ENCODE measurements at regions not wholly inside any gene's neighbourhood (a gene's known extent, or its start where the extent isn't known, plus 50 kb on each side); places are given as distances from the start of the nearest gene placed in this dataset.

- TF ChIP-seq POLR2A (IDR thresholded peaks at IDR 0.05; ENCODE audit: low read depth, low read length): no peak
- no peak for TF ChIP-seq TAF1 (IDR thresholded peaks at IDR 0.05; ENCODE audit: borderline replicate concordance, low read depth, low read length)
- no peak for TF ChIP-seq POLR2AphosphoS5 (IDR thresholded peaks at IDR 0.05; ENCODE audit: low read depth, low read length)
- FAIRE-seq (no peak), DNase-seq (ENCODE audit: insufficient read length) (no peak)
Measured at GRCh38 chr4:15233626-15234025, 194.2 kb upstream of the C1QTNF7 start.

GRCh38 chr4:15234116-15234855 lies 193.5 kb upstream of the C1QTNF7 start:
- TF ChIP-seq POLR2A (IDR thresholded peaks at IDR 0.05; ENCODE audit: low read depth, low read length): no peak
- TF ChIP-seq TAF1 (IDR thresholded peaks at IDR 0.05; ENCODE audit: borderline replicate concordance, low read depth, low read length): no peak
- no peak for TF ChIP-seq POLR2AphosphoS5 (IDR thresholded peaks at IDR 0.05; ENCODE audit: low read depth, low read length)
- no peak for FAIRE-seq
- no peak for DNase-seq (ENCODE audit: insufficient read length)

GRCh38 chr4:15234856-15235126 lies 193.0 kb upstream of the C1QTNF7 start:
- FAIRE-seq: no peak
- DNase-seq (ENCODE audit: insufficient read length): no peak
- TF ChIP-seq POLR2A (IDR thresholded peaks at IDR 0.05; ENCODE audit: low read depth, low read length) (no peak), TAF1 (IDR thresholded peaks at IDR 0.05; ENCODE audit: borderline replicate concordance, low read depth, low read length) (no peak), POLR2AphosphoS5 (IDR thresholded peaks at IDR 0.05; ENCODE audit: low read depth, low read length) (no peak)

DNA sequence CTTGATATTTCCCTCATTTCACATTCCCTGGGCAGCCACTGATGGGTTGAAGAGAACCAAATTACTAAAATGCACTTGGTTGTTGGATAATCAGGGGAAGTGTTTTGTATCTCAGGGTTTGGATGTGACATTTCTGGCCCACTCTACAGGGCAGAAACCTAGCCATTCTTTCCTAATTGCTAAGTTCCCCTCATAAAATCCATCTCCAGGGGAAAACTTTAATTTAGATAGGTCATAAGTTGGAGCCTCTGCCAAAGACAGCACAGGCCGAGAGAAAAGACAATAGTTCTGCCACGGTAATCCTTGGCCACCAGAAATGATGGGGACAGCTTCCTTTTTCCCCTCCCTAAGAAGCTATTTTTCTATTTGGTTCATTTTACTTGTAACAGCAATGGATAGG lies 192.7 kb upstream of the C1QTNF7 start:
- no peak for FAIRE-seq
- no peak for DNase-seq (ENCODE audit: insufficient read length)
- TF ChIP-seq POLR2AphosphoS5 (IDR thresholded peaks at IDR 0.05; ENCODE audit: low read depth, low read length): no peak
- TF ChIP-seq POLR2A (IDR thresholded peaks at IDR 0.05; ENCODE audit: low read depth, low read length): no peak
- TF ChIP-seq TAF1 (IDR thresholded peaks at IDR 0.05; ENCODE audit: borderline replicate concordance, low read depth, low read length): no peak

DNA sequence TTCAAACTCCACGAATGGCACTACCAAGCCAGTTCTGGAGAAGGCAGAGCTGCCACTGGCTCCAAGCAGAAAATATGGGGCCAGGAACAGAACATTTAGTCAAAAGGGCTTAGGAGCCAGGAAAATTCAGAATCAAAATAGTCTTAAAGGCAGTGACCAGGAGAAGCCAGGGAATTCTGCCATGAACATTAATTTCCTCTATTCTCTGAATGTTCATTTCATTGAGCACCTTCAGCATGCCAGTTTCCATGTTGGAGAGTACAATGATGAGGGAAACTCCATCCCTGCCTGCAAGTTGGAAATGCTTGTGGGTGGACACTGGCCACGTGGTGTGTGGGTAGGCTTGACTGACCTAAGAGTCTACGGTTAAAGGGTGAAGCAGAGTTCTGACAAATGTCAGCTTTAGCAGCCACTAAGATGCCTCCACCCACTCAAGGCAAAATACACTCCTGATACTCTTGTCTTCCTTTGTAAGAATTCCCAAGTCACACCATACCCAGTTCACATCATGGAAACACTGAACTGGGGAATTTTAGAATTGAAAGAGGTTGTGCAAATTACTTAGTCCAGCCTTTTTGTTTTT lies 190.1 kb upstream of the C1QTNF7 start:
- TF ChIP-seq POLR2A (IDR thresholded peaks at IDR 0.05; ENCODE audit: low read depth, low read length) (no peak), POLR2AphosphoS5 (IDR thresholded peaks at IDR 0.05; ENCODE audit: low read depth, low read length) (no peak), TAF1 (IDR thresholded peaks at IDR 0.05; ENCODE audit: borderline replicate concordance, low read depth, low read length) (no peak)
- FAIRE-seq: no peak
- no peak for DNase-seq (ENCODE audit: insufficient read length)

DNA sequence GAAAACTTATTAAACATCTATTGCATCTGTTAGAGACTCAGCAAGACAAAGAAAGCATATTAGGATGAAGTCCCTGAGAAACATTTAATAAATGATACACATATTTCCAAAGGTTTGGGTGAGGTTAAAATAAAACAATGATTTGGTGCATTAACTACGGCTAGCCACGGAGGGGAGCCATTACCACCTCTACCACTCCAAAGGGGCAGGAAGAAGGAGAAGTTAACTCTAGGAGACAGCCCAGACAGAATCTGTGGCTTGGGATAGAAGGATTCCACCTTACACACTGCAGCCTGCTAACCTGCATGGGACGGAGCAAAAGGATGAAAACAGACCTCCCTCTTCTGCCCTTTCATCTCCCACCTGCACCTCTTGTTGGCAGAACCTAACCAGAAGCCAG lies 189.1 kb upstream of the C1QTNF7 start:
- FAIRE-seq (peak; percentile 44), DNase-seq (ENCODE audit: insufficient read length) (peak; percentile 19)
- TF ChIP-seq POLR2A (IDR thresholded peaks at IDR 0.05; ENCODE audit: low read depth, low read length) (no peak), POLR2AphosphoS5 (IDR thresholded peaks at IDR 0.05; ENCODE audit: low read depth, low read length) (no peak), TAF1 (IDR thresholded peaks at IDR 0.05; ENCODE audit: borderline replicate concordance, low read depth, low read length) (no peak)

DNA sequence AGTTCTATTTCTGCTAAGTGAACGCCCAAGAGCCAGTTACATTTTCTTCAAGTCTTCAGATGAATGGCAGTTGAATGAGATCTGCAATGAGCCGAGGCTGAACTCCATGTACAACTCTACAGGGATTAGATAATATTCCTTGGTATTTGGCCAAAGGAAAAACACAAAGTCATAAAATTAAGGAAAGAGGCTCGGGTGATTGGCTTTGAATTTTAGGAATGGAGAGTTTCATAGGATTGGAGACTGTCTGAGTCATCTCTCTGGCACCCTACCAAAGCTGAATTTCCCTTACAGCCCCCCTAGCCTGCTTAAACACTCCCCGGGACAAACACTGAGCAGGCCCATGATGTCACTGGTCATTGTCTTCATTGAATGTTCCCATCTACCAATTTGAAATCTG lies 188.0 kb upstream of the C1QTNF7 start:
- TF ChIP-seq POLR2A (IDR thresholded peaks at IDR 0.05; ENCODE audit: low read depth, low read length): no peak
- no peak for TF ChIP-seq TAF1 (IDR thresholded peaks at IDR 0.05; ENCODE audit: borderline replicate concordance, low read depth, low read length)
- TF ChIP-seq POLR2AphosphoS5 (IDR thresholded peaks at IDR 0.05; ENCODE audit: low read depth, low read length): no peak
- DNase-seq (ENCODE audit: insufficient read length) (no peak), FAIRE-seq (no peak)

- FAIRE-seq (no peak), DNase-seq (ENCODE audit: insufficient read length) (no peak)
- TF ChIP-seq TAF1 (IDR thresholded peaks at IDR 0.05; ENCODE audit: borderline replicate concordance, low read depth, low read length) (no peak), POLR2A (IDR thresholded peaks at IDR 0.05; ENCODE audit: low read depth, low read length) (no peak), POLR2AphosphoS5 (IDR thresholded peaks at IDR 0.05; ENCODE audit: low read depth, low read length) (no peak)
Measured at GRCh38 chr4:15240764-15241163, 187.1 kb upstream of the C1QTNF7 start.

- no peak for FAIRE-seq
- no peak for TF ChIP-seq POLR2A (IDR thresholded peaks at IDR 0.05; ENCODE audit: low read depth, low read length)
- TF ChIP-seq TAF1 (IDR thresholded peaks at IDR 0.05; ENCODE audit: borderline replicate concordance, low read depth, low read length): no peak
- no peak for TF ChIP-seq POLR2AphosphoS5 (IDR thresholded peaks at IDR 0.05; ENCODE audit: low read depth, low read length)
- no peak for DNase-seq (ENCODE audit: insufficient read length)
Measured at GRCh38 chr4:15242021-15242420, 185.8 kb upstream of the C1QTNF7 start.

DNA sequence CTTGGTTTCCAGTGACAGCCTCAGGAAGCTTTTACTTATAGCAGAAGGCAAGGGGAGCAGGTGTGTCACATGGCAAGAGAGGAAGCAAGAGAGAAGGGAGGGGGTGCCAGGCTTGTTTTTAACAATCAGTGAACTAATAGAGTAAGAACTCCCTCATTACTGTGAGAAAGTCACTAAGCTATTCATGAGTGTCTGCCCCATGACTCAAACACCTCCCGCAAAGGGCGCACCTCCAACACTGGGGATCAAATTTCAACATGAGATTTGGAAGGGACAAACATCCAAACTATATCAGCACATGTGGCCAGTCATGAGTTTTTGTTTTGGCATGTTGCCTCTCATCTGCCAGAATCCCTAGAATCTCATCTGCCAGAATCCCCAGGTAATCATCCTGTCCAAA lies 183.5 kb upstream of the C1QTNF7 start:
- FAIRE-seq: no peak
- no peak for DNase-seq (ENCODE audit: insufficient read length)
- no peak for TF ChIP-seq TAF1 (IDR thresholded peaks at IDR 0.05; ENCODE audit: borderline replicate concordance, low read depth, low read length)
- TF ChIP-seq POLR2A (IDR thresholded peaks at IDR 0.05; ENCODE audit: low read depth, low read length): no peak
- no peak for TF ChIP-seq POLR2AphosphoS5 (IDR thresholded peaks at IDR 0.05; ENCODE audit: low read depth, low read length)

GRCh38 chr4:15245006-15245530 lies 182.8 kb upstream of the C1QTNF7 start:
- FAIRE-seq: no peak
- TF ChIP-seq POLR2AphosphoS5 (IDR thresholded peaks at IDR 0.05; ENCODE audit: low read depth, low read length): no peak
- no peak for TF ChIP-seq POLR2A (IDR thresholded peaks at IDR 0.05; ENCODE audit: low read depth, low read length)
- no peak for TF ChIP-seq TAF1 (IDR thresholded peaks at IDR 0.05; ENCODE audit: borderline replicate concordance, low read depth, low read length)
- DNase-seq (ENCODE audit: insufficient read length): no peak

GRCh38 chr4:15250021-15250441 lies 177.8 kb upstream of the C1QTNF7 start:
- DNase-seq (ENCODE audit: insufficient read length): no peak
- TF ChIP-seq TAF1 (IDR thresholded peaks at IDR 0.05; ENCODE audit: borderline replicate concordance, low read depth, low read length): no peak
- no peak for TF ChIP-seq POLR2AphosphoS5 (IDR thresholded peaks at IDR 0.05; ENCODE audit: low read depth, low read length)
- no peak for TF ChIP-seq POLR2A (IDR thresholded peaks at IDR 0.05; ENCODE audit: low read depth, low read length)
- FAIRE-seq: no peak

Measured in GM12892 (cell line).